ENCODE measurements at regions not wholly inside any gene's neighbourhood (a gene's known extent, or its start where the extent isn't known, plus 50 kb on each side); places are given as distances from the start of the nearest gene placed in this dataset.
A peak's percentile ranks its signal among the peaks of the same experiment; 100 is the strongest.

DNA sequence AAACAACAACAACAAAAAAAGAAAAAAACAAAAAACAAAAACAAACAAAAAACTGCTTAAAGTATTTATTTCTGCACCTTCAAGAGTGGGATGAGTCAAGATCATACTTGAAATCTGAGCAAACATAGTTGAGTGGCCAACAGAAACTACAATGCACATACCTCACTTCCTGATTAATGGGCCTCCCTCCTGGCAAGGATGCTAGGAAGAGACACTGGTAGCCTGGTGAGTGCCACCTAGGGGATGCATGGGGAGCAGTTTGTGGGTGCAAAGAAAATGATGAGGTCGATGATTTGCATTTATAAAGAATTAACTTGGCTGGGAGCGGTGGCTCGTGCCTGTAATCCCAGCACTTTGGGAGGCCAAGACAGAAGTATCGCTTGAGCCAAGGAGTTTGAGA is 808.1 kb downstream of the MAFB start:
- Mint-ChIP-seq H3K27me3 (no peaks in the 10 kb centered on the region), H3K4me1 (ENCODE audit: low read depth) (peaks cover 30% of the 10 kb centered on the region), H3K36me3 (ENCODE audit: insufficient read depth) (no peaks in the 10 kb centered on the region), H3K27ac (no peak overlapping the region), H3K9me3 (ENCODE audit: low read depth) (no peaks in the 10 kb centered on the region), H3K4me3 (ENCODE audit: low read depth) (no peak overlapping the region)
- no peak for DNase-seq (ENCODE audit: low spot score, unreplicated experiment)
- TF ChIP-seq, protein P1, sequence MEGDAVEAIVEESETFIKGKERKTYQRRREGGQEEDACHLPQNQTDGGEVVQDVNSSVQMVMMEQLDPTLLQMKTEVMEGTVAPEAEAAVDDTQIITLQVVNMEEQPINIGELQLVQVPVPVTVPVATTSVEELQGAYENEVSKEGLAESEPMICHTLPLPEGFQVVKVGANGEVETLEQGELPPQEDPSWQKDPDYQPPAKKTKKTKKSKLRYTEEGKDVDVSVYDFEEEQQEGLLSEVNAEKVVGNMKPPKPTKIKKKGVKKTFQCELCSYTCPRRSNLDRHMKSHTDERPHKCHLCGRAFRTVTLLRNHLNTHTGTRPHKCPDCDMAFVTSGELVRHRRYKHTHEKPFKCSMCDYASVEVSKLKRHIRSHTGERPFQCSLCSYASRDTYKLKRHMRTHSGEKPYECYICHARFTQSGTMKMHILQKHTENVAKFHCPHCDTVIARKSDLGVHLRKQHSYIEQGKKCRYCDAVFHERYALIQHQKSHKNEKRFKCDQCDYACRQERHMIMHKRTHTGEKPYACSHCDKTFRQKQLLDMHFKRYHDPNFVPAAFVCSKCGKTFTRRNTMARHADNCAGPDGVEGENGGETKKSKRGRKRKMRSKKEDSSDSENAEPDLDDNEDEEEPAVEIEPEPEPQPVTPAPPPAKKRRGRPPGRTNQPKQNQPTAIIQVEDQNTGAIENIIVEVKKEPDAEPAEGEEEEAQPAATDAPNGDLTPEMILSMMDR (IDR thresholded peaks at IDR 0.05; ENCODE audit: unreplicated experiment): no peak

DNA sequence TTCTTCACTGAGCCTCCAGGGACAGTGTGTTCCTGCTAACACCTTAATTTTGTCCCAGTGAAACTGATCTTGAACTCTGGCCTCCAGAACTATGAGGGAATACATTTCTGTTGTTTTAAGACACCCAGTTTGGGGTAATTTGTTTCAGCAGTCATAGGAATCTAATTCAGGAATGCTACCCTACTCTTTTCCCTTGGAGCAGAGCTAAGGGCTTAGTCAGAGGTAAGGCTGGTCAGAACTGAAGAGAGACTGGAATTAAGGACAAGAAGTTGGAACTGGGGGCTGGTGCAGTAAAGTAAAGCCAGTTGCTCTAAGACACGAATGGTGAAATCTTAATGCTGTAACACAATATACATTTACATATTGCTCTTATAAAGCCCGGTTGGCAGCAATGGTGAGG is 809.7 kb downstream of the MAFB start:
- no peaks in the 10 kb centered on the region for H3K27me3 Mint-ChIP-seq
- H3K9me3 Mint-ChIP-seq (ENCODE audit: low read depth): no peaks in the 10 kb centered on the region
- no peak overlapping the region for H3K27ac Mint-ChIP-seq
- peaks cover 32% of the 10 kb centered on the region for H3K4me1 Mint-ChIP-seq (ENCODE audit: low read depth)
- DNase-seq (ENCODE audit: low spot score, unreplicated experiment): no peak
- no peaks in the 10 kb centered on the region for H3K36me3 Mint-ChIP-seq (ENCODE audit: insufficient read depth)
- TF ChIP-seq, protein P1 (IDR thresholded peaks at IDR 0.05; ENCODE audit: unreplicated experiment): no peak
- H3K4me3 Mint-ChIP-seq (ENCODE audit: low read depth): no peak overlapping the region

DNA sequence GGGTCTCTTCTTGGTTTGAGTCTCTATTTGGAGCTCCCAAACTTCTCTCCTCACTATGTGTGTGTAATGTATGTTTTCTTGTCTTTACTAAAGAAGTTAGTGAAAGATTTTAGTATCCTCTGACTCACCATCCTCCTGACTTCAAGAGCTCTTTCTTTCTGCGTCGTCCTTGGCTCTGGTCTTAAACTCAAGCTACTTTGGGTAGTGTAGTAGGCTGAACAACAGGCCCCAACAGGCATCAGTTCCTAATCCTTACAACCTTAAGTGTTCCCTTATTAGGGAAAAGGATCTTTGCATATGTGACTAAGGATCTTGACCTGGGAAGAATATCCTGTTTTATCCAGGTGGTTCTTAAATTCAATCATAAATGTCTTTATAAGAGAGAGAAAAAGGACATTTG is 810.2 kb downstream of the MAFB start:
- Mint-ChIP-seq H3K9me3 (ENCODE audit: low read depth) (no peaks in the 10 kb centered on the region), H3K27ac (no peak overlapping the region), H3K4me1 (ENCODE audit: low read depth) (peaks cover 32% of the 10 kb centered on the region), H3K4me3 (ENCODE audit: low read depth) (no peak overlapping the region), H3K36me3 (ENCODE audit: insufficient read depth) (no peaks in the 10 kb centered on the region), H3K27me3 (no peaks in the 10 kb centered on the region)
- TF ChIP-seq, protein P1 (IDR thresholded peaks at IDR 0.05; ENCODE audit: unreplicated experiment): no peak
- DNase-seq (ENCODE audit: low spot score, unreplicated experiment): no peak

DNA sequence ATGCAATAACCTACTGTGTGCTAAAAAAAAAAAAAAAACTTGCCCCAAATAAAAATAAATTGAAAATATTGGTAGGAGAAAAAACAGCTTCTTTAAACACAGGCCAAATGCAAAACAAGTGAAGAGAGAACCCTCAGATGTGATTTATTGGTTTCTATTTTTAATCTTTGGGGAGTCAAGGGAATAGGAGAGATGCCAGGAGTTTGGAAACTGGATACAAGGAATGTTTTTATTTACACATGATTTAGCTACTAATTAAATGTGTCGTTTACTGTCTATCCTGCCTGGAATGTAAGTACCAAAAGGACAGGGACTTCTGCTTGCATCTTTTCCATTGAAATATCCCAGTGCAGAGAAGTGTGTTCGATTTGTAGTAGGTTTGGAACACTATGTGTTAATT is 810.7 kb downstream of the MAFB start:
- H3K27me3 Mint-ChIP-seq: no peaks in the 10 kb centered on the region
- TF ChIP-seq, protein P1 (IDR thresholded peaks at IDR 0.05; ENCODE audit: unreplicated experiment): no peak
- no peak overlapping the region for H3K4me3 Mint-ChIP-seq (ENCODE audit: low read depth)
- DNase-seq (ENCODE audit: low spot score, unreplicated experiment): no peak
- no peaks in the 10 kb centered on the region for H3K9me3 Mint-ChIP-seq (ENCODE audit: low read depth)
- H3K27ac Mint-ChIP-seq: peak overlapping the region; percentile 89
- no peaks in the 10 kb centered on the region for H3K36me3 Mint-ChIP-seq (ENCODE audit: insufficient read depth)
- H3K4me1 Mint-ChIP-seq (ENCODE audit: low read depth): peaks cover 32% of the 10 kb centered on the region

DNA sequence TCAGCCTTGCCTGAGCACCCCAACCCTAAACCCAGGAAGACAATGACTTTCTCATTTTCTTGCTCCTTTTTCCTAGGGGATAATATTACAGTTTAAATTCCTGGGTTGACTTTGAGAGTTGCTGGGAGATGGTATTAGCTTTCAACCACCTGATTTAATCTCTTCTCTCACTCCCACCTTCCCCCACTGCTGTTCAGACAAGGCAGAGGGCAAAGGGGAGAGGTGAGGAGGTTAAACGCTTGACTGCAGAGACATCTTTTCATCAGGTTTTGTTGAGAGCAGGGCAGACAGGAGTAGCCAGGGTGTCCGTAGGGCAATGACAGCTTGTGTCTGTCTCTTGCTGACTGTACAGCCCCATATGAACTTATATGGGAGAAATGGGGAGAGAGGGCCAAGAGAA is 811.2 kb downstream of the MAFB start:
- Mint-ChIP-seq H3K27ac (peak overlapping the region; percentile 89), H3K27me3 (no peaks in the 10 kb centered on the region), H3K36me3 (ENCODE audit: insufficient read depth) (no peaks in the 10 kb centered on the region), H3K9me3 (ENCODE audit: low read depth) (no peaks in the 10 kb centered on the region), H3K4me1 (ENCODE audit: low read depth) (peaks cover 32% of the 10 kb centered on the region), H3K4me3 (ENCODE audit: low read depth) (peak overlapping the region; percentile 32)
- TF ChIP-seq, protein P1 (IDR thresholded peaks at IDR 0.05; ENCODE audit: unreplicated experiment): no peak
- DNase-seq (ENCODE audit: low spot score, unreplicated experiment): no peak

Measured in progenitor cell of endocrine pancreas (in vitro differentiated cells).